ENCODE measurements at regions not wholly inside any gene's neighbourhood (a gene's known extent, or its start where the extent isn't known, plus 50 kb on each side); places are given as distances from the start of the nearest gene placed in this dataset.

DNA sequence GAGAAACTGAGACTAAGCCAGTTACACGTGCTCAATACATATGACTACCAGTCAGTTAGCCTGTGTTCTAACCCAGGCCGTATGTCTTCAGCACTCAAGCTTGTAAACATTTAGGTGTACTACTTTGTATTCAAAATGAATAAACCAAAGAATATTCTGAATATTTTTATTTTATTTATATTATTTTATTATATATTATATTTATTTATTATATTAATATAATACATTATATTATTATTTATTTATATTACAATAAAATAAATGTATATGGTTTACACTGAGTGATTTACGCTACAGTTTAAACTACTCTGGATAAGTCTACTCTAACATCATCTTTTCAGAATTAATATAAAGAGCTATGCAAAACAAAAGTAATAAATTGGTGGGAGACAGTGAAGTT is 691.5 kb downstream of the CENPC start:
- TF ChIP-seq, protein P1, sequence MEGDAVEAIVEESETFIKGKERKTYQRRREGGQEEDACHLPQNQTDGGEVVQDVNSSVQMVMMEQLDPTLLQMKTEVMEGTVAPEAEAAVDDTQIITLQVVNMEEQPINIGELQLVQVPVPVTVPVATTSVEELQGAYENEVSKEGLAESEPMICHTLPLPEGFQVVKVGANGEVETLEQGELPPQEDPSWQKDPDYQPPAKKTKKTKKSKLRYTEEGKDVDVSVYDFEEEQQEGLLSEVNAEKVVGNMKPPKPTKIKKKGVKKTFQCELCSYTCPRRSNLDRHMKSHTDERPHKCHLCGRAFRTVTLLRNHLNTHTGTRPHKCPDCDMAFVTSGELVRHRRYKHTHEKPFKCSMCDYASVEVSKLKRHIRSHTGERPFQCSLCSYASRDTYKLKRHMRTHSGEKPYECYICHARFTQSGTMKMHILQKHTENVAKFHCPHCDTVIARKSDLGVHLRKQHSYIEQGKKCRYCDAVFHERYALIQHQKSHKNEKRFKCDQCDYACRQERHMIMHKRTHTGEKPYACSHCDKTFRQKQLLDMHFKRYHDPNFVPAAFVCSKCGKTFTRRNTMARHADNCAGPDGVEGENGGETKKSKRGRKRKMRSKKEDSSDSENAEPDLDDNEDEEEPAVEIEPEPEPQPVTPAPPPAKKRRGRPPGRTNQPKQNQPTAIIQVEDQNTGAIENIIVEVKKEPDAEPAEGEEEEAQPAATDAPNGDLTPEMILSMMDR (IDR thresholded peaks at IDR 0.05; ENCODE audit: partially characterized antibody, unreplicated experiment): no peak
- Mint-ChIP-seq H3K27me3 (ENCODE audit: unreplicated experiment) (no peaks in the 10 kb centered on the region), H3K4me1 (ENCODE audit: low read depth, unreplicated experiment) (no peaks in the 10 kb centered on the region), H3K4me3 (ENCODE audit: unreplicated experiment) (no peak overlapping the region), H3K27ac (ENCODE audit: unreplicated experiment) (no peak overlapping the region), H3K9me3 (ENCODE audit: unreplicated experiment) (no peaks in the 10 kb centered on the region), H3K36me3 (ENCODE audit: unreplicated experiment) (no peaks in the 10 kb centered on the region)
- no peak for DNase-seq

DNA sequence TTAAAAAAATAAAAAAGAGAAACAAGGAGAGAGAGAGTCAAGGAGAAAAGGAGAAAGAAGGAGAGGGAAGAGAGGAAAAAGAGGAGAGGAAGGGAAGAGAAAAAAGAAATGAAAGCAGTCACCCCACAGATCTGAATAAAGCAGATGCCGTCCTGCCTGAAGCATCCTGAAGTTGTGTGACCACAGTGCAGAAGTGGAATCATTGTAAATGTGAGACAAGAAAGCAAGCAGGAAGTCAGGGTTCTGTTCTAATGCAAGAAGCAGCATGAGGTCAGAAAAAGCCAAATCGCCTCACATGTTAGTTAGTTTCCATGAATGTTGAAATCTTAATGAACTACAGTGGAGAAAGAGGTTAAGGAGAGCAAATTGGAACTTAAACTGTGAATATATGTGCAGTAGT is 692.5 kb downstream of the CENPC start:
- DNase-seq: no peak
- Mint-ChIP-seq H3K27ac (ENCODE audit: unreplicated experiment) (no peak overlapping the region), H3K36me3 (ENCODE audit: unreplicated experiment) (no peaks in the 10 kb centered on the region), H3K9me3 (ENCODE audit: unreplicated experiment) (no peaks in the 10 kb centered on the region), H3K27me3 (ENCODE audit: unreplicated experiment) (no peaks in the 10 kb centered on the region), H3K4me1 (ENCODE audit: low read depth, unreplicated experiment) (no peaks in the 10 kb centered on the region), H3K4me3 (ENCODE audit: unreplicated experiment) (no peak overlapping the region)
- TF ChIP-seq, protein P1 (IDR thresholded peaks at IDR 0.05; ENCODE audit: partially characterized antibody, unreplicated experiment): no peak

DNA sequence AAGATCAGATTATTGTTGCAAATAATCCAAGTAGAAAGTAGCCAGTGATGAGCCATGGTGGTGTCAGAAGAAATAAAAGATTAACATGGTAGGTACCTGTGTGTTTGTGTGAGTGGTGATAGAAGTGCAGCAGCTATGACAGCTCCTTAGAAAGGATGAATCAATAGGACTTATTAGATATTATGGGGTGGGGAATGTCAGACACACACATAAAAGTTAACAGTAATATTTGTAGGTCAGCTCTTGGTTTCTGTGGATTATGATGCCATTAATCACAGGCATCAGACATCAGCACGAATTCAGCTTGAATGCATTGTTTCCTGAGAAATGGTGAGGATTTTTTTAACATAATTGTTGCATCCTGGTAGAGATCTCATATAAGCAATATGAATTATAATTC is 695.7 kb downstream of the CENPC start:
- Mint-ChIP-seq H3K27me3 (ENCODE audit: unreplicated experiment) (no peaks in the 10 kb centered on the region), H3K4me3 (ENCODE audit: unreplicated experiment) (no peak overlapping the region), H3K4me1 (ENCODE audit: low read depth, unreplicated experiment) (no peaks in the 10 kb centered on the region), H3K9me3 (ENCODE audit: unreplicated experiment) (no peaks in the 10 kb centered on the region), H3K27ac (ENCODE audit: unreplicated experiment) (no peak overlapping the region), H3K36me3 (ENCODE audit: unreplicated experiment) (no peaks in the 10 kb centered on the region)
- DNase-seq: no peak
- TF ChIP-seq, protein P1 (IDR thresholded peaks at IDR 0.05; ENCODE audit: partially characterized antibody, unreplicated experiment): no peak

DNA sequence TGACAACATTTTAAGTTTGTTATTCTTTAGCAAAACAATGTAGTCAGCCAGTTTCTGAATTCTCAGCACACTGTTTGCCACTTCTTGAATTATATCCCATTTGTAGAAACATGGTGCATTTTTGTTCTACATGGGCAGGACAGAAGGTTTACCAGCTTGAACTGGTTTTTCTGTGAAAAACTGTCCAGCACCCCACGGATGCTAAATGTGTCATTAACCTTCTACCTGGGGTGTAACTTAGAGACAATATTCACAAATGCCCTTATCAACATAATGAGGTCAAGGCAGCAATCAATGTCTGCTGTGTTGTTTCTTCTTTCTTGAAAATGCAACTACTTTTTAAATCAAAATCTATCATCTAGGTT is 702.6 kb downstream of the CENPC start:
- no peaks in the 10 kb centered on the region for H3K9me3 Mint-ChIP-seq (ENCODE audit: unreplicated experiment)
- DNase-seq: no peak

DNA sequence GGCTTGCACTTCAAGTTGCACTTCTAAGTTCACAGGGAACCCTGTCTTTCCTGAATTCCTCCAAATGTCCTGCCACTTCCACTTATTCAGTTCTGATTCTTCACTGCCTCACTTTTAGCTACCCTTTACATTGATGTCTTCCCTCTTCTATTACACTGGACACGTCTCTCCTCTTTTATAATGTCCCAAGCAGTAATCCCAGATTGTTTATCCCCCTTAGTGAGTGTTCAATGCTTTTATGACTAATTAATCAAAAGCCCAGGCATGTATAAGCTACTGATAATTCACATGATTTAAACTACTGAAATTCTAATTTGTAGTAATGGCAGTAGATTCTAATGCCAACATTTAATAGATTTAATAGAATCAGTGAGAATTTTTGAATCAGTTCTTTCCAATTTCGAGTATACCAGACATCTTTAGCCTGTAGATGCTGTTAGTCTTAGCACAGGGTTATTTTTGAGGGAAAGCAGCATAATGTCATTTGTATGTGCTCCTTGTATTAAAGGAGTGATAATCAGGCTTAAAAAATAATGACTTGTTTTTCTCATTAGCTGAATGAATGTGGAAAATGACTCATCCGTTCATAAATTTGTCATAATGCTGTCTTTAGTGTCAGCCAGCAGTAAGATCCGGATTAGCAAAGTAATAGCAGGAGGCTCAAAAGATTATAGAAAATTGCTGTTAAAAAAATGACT is 703.1 kb downstream of the CENPC start:
- peaks cover 8% of the 10 kb centered on the region for H3K36me3 Mint-ChIP-seq (ENCODE audit: unreplicated experiment)
- no peak overlapping the region for H3K4me3 Mint-ChIP-seq (ENCODE audit: unreplicated experiment)
- H3K9me3 Mint-ChIP-seq (ENCODE audit: unreplicated experiment): no peaks in the 10 kb centered on the region
- no peak overlapping the region for H3K27ac Mint-ChIP-seq (ENCODE audit: unreplicated experiment)
- no peak for DNase-seq
- no peaks in the 10 kb centered on the region for H3K27me3 Mint-ChIP-seq (ENCODE audit: unreplicated experiment)
- TF ChIP-seq, protein P1 (IDR thresholded peaks at IDR 0.05; ENCODE audit: partially characterized antibody, unreplicated experiment): no peak
- H3K4me1 Mint-ChIP-seq (ENCODE audit: low read depth, unreplicated experiment): no peaks in the 10 kb centered on the region

More for the DNA sequence above, 702.6 kb downstream of the CENPC start:
- Mint-ChIP-seq H3K27me3 (ENCODE audit: unreplicated experiment) (no peaks in the 10 kb centered on the region), H3K36me3 (ENCODE audit: unreplicated experiment) (peaks cover 8% of the 10 kb centered on the region), H3K4me1 (ENCODE audit: low read depth, unreplicated experiment) (no peaks in the 10 kb centered on the region), H3K4me3 (ENCODE audit: unreplicated experiment) (no peak overlapping the region), H3K27ac (ENCODE audit: unreplicated experiment) (no peak overlapping the region)
- TF ChIP-seq, protein P1 (IDR thresholded peaks at IDR 0.05; ENCODE audit: partially characterized antibody, unreplicated experiment): no peak
